Activated CD8-positive, alpha-beta memory T cell treated with anti-CD3 and anti-CD28 coated beads for 1 hour (primary cell): ENCODE measurements at regions not wholly inside any gene's neighbourhood (a gene's known extent, or its start where the extent isn't known, plus 50 kb on each side); places are given as distances from the start of the nearest gene placed in this dataset.

Experiments used
- DNase-seq, 2 donors: peaks; one replicate each; pipeline ENCODE4 v3.0.0-alpha.2; 2020; ENCODE audit warnings: low read depth in 1 of 2; ENCODE audit errors: extremely low read depth in 1 of 2

DNA sequence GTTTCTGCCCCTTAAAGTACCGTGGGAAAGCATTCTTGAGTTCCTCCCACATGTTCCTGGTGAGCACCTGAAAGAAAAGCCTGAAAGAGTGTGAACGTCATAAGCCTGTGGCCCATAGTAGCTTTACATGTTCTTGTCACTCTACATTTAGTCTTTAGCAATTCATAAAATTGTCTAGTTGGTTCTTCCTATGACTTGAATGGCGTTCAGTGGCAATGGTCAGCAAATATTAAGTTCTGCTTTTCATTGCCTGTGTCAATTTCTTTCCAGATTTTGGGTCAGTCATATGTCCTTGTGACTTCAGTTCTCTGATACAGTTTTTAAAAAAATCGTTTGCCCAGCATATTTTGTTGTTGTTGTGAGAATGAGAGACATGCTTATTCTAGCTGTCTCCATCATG is 650.0 kb upstream of the BOD1L1 start:
- no peak for DNase-seq

DNA sequence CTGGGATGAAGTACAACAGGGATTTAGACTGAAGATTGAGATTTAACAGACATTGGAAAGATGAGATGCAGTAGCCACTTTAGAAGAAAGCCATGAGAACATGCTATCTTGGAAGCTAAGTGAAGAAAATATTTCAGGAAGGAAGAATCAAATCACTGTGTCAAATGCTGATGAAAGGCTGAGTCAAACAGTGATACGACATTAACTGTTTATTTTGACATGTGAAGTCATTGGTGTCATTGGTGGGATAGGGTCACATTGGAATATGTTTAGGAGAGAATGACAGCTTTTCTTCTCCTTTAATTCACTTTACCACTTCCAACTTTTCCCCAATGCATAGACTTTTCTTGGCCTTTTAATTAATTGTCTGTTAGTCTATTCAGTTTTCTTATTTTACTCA is 653.0 kb upstream of the BOD1L1 start:
- no peak for DNase-seq

DNA sequence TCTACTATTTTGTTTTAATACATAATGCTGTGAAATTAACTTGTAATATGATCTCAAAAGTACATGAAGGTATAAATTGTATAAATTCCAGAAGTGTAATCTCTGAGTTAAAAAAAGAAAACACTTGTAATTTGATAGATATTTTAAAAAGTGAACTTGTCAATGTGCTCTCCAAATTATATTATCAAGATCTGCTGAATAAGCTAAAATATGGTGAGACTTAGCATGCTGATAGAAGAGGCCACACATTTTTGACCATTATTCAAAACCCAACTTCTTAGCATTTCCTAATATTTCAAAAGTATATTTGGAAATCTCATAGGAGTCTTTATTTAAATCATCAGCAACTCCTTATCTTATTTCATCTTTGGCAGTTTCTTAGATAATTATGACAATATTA is 657.1 kb upstream of the BOD1L1 start:
- no peak for DNase-seq

DNA sequence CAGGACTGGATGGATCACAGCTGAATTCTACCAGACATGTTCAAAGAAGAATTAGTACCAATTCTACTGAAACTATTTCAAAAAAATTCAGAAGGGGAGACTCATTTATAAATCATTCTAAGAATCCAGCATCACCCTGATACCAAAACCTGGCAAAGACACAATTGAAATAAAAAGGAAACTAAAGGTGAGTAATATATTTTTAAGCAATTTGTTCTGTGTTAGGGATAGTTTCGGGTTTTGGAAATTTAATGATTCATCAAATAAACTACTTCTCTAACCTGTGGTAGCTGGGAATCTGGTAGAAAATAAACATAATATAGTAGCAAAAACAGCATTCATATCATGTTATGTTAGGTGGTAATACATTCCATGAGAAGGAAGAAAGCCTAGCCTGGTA is 662.2 kb upstream of the BOD1L1 start:
- no peak for DNase-seq

DNA sequence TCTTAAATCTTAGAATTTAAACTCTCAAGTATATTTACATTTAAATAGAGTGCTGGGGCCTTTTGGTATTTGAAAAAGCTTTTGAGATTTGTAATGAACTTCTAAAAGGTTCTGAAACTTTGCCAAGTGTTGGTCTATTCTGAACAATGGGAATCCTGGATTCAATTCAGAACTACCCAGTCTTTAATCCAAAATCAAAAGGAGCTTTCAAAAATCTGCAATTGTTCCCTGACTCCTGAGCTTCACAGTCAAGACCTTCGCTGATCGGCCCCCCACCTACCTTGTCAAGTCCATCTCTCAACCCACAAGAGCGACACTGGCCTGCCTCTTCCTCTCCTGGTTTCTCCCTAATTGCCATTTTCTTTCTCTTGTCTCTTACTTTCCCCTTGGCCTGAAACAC is 666.1 kb upstream of the BOD1L1 start:
- DNase-seq = no peak

DNA sequence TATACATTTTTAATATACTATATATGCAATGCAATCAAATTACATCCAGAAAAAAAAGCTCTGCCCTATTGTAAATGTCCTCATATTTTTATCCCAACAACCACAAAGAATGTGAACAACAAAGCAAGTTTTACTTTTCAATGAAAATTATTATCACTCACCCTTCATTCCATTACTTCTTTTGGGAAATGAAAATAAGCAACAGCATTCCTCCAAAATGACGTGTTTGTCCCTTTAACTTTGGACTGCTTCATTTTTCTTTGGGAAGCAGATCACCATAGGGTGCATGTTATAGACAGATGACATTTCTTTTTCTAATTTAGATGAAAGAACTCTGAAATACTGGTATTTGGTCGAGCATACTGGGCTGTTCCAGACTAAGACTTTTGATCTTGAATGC is 667.1 kb upstream of the BOD1L1 start:
- no peak for DNase-seq

DNA sequence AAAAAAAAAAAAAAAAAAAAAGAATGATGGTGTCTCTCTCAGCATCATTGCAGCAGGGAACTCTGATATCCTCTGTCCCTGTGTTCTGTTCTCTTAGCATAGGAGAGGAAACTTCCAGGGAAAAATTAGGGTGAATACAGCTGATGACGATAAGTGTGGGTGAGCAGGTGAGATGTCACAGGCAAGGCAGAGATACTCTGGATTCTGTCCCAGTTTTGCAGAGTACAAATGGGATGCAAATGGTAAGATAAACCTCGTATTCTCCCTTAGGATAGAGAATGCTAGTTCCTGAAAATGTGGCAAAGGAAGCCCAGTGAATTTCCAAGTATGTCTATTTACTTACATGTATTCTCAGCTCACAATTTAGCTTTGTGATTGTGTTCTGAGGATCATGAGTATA is 671.6 kb upstream of the BOD1L1 start:
- DNase-seq = no peak

DNA sequence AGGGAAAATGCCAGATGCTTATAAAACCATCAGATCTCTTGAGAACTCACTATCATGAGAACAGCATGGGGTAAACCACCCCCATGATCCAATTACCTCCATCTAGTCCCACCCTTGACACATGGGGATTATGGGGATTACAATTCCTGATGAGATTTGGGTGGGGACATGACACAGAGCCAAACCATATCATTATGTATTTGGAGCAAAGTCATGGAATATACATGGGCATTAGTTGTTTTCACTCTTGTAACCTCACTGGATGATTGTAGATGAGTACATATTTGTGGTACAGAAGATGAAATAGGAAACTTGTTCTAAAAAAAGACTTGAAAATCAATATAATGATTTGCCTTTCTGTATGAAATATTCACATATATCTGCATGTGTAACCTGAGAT is 674.5 kb upstream of the BOD1L1 start:
- DNase-seq = no peak

DNA sequence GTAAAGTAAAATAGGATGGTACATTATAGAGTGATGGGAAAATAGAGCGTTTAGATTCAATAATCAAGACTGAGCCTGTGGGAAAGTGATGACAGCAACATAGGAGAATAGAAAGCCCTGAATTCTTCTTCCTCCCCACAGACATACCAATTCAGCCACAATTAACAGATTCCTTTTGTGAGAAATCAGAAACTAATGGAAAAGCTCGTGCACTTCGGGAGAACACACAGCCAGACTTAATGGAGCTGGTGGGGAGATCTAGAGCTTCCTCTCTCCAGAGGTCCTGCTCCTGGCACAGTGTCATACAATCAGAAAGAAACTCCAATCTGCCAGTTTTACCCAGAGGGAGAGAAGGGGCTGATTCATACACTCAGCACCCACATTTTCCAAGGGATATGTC is 676.3 kb upstream of the BOD1L1 start:
- no peak for DNase-seq

DNA sequence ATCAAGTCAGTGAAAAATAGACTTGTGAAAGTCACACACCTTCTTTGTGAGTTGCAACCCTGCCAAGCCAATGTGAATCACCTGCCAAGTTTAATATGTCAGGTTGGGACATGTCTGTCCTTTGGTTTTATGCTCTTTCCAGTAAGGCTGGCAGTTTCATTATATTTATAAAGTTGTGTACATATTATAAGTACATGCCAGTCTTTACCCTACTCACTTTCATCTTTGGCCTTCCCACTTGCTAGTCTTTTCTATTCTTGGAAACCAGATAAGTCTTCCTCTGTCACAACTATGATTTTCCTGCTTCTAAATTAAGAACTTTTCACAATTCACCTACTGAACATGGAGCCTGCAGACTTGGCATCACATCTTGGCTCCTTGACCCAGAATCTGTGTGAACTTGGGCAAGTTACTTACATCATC is 680.7 kb upstream of the BOD1L1 start:
- no peak for DNase-seq

DNA sequence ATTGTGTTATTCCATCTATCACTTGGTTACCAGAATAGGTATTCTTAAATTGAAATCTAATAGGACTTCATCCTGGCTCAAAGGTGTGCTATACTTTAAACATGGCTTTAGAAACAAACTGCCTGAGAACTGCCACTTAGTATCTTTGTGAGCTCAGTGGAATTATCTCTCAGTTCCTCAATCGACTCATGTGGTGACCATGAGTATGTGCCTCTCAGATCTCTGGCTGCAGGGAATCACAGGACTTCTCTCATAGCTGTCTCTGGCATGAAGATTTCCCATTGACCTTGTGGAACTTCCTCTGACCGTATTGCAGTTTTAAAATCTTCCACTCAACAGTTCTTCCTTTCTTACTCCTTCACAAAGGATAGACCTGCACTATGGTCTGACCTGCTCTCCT is 681.9 kb upstream of the BOD1L1 start:
- DNase-seq = no peak

DNA sequence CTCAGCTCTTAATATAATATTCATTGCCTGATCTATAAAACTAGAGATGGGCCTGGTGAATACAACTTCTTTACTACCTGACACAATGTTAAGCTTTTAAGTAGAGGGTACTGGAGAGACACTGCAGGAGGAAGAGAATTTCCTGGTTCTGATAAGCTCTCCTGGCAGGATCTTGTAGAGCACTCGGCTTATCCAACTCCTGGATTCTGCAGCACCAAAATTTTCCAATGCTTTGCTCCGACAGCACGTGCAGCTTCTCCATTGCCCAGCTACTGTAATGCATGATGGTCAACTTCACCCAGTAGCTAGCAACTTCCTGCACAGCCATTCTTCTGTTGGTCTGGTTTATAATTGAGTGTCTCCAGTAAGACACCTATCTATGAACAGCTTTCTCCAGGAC is 686.2 kb upstream of the BOD1L1 start:
- DNase-seq = no peak

DNA sequence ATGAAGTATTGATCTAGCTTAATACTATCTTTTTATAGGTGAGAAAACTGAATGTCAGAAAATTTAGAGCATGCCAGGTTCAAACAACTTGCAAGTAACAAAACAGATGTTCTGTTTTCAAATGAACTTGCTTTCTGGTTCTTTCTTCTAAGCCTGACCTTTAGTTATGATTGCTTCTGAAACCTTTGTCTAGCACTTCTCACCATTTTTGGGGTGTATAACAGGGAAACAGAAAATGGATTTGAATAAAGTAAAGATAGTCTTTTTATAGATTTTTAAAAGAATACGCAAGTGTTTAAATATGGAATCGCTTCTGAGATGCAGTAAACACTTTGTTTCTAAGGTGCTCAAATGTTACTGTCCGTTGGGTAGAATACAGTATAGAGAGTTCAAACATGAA is 687.2 kb upstream of the CPEB2 start:
- DNase-seq = no peak

DNA sequence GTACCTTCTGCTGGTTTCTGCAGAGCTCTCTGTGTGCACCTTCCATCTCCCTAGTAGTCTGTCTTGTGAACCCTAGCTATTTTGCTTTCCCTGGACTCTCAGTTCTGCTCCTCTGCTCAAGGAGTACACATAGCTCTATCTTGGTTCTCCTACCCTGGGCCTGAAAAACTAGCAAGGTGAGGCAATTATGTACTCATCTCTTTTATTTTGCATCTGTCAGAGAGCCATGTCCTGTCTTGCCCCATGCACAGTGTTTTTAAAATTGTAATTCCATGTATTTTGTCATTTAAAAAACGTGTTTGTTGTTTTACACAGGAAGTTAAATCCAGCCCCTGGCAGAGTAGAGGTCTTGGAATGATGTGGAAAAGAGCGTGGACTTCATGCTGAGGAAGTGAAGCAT is 684.9 kb upstream of the CPEB2 start:
- DNase-seq = no peak

DNA sequence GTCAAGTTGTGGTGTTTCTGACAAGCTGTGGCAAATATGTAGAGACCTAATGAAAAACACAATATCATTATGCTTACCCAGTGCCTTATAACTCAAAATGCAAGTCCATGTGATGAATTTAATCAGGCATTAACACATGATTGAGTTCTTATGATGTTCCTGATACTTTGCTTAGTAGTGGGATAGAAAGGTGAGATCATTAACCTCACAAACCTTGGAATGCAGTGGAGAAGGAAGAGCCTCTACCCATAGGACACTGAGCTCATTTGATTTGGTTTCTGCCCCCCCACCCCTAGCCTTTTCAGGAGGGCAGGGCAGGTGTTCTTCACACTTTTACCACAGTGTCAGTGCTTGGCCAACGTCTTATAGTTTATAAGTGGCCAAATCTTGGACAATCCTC is 683.6 kb upstream of the CPEB2 start:
- DNase-seq = no peak

DNA sequence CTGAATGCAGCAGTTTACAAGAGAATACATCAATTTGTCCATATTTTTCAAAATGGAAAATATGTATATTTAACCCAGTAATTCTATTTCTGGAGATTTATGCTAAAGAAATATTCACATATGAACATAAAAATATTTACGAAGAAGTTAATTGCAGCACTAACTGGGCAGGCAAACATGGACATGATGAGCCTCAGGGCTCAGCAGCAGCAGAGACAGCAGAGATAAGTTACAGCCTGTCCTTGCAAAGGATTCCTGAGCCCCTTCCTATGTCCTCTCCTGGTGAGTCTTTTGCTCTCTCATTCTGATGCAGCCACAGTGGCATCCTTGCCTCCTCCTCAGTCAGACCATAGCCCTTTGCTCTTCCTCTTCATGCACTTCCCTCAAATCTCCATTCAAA is 680.6 kb upstream of the CPEB2 start:
- DNase-seq = no peak

DNA sequence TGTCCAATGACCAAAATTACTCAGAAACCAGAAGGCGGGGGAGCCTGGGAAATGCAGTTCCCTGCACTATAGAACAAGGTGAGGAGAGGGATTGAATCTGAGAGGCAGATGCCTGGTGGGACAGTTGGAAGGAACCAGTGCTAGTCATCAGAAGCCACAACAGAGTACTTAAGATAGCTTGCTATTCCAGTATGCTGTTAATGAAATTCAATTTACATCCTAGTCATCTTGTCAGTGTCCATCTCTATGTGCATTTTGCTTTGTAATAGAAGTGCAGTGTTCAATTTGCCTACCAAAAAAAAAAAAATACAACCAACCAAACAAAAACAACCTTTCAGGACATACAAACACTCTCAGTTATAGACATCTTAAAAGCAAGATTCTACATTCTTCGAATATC is 679.1 kb upstream of the CPEB2 start:
- no peak for DNase-seq

DNA sequence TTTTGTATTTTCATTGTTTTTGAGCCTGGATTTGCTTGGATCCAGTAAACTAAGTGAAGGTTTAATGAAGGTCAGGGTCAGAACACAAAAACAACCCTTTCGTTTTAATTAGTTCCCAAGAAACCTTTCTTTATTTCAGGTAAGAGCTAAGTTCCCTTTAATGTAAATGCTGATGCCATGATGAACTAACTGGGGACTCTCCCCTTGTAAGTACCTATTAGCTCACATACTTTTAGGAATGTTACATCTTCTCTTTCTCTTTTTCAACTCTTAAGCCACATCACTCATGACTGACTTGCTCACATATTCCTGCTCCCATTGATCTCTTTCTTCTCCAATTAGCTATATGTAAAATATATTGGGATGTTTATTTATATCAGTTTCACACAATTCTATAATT is 673.1 kb upstream of the CPEB2 start:
- DNase-seq = no peak

DNA sequence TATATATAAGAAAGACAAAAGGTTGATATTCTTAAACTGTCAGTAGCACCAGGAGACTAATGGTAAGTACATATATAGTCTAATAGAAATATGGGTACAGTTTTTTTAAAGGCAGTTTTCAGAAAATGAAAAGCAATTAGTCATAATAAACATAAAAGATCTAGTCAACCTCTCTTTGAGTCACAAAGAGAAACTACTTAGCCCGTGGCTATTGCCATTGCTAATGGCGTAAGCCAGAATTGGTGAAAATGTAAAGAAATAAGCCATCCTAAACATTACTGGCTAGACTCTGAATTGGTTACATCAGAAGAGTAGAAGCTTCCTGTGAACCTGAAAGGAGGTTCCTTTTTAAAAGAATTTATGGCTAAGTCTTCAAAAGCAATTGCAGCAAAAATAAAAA is 668.7 kb upstream of the CPEB2 start:
- DNase-seq = no peak

DNA sequence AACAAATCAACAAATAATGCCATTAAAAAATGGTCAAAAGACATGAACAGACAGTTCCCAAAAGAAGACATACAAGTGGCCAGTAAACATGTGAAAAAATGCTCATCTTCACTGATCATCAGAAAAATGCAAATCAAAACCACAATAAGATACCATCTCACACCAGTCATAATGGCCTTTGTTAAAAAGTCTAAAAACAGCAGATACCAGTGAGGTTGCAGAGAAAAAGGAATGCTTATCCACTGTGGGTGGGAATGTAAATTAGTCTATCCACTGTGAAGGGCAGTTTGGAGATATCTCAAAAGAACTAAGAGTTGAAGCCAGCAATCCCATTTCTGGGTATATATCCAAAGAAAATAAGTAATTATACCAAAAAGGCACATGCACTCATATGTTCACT is 668.1 kb upstream of the CPEB2 start:
- DNase-seq = no peak

DNA sequence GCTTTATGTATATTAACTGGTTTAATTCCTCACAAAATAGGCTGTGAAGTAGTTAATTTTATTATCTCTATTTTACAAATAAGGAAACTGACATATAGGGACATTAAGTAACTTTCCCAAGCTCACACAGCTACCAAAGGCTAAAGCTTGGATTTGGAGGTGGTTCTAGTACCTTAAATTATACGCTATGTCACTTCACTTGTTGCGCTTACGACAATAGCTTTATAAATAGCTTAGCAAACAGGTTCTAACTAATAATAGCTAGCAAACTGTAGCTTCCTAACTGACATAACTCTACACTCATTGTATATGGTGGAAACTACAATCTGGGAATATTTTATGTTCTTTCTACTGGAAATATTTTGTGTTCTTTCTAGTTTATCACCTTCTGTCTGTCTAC is 666.4 kb upstream of the CPEB2 start:
- no peak for DNase-seq

DNA sequence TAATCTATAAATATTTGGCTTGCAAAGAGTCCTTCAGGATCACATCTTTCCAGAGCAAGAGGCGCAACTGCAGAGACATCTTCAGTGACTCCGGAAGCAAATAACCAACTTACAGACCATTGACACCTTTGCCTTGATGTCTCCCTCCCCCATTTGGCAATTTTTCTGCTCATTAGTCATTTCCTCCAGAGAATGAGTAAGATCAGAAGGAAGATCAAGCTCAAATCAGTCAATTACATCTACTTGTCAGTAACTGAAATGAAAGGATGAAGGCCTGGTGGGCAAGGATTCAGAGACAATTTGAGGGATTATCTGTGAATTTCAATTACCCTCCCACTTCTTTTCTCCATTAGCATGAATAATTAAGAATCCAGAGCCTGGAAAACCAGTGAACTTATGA is 665.6 kb upstream of the CPEB2 start:
- DNase-seq = no peak

DNA sequence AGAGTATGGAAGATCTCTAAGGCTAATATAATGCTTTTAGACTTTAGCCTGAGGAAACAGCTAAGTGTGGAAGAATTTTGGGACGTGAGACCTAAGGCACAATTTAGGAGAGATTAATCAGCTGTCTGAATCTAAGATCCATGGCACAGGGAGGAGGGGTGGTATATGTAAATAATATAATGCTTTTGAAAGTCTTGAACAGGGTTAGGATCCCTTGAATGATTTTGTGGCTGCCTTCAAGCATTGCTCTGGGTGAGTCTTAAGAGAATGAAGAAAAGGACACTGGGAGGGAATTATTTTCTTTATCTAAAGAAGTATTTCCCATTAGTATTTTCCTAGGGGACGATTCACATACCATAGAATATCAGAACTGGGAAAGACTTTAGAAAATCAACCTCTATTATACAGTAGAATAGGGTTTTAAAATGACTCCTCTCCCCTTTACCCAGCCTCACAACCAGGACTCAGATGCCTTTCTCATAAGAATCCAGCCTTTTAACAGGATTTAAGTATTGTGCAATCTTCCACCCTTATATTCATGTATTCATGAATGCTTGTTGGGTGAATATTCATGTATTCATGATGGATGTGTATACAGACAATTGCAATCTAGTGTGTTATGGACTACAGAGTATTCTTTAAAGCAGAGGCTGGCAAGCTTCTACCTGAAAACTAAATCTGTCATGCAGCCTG is 664.2 kb upstream of the CPEB2 start:
- DNase-seq = no peak
